HCT116 (cell line): ENCODE measurements at regions not wholly inside any gene's neighbourhood (a gene's known extent, or its start where the extent isn't known, plus 50 kb on each side); places are given as distances from the start of the nearest gene placed in this dataset.

Experiments used
- ATAC-seq: fragments of 200-7000 bp; cut with Tn5 transposase; 2 replicates; pipeline ENCODE4 v1.9.1; 2020; ENCODE audit warnings: mild to moderate bottlenecking, moderate library complexity
- BruUV-seq: library from RNA; stranded (reverse); fragments of 400-500 nt; replicated peaks from 2 replicates; lab custom pipeline; 2021; lab: Mats Ljungman, UMichigan
- CTCF ChIA-PET: fragments of 300-600 bp; sonication (Branson Sonifier 250); formaldehyde crosslinking; loops from one replicate; lab custom pipeline; 2021; ENCODE audit warnings: antibody characterized with exemption; lab: Charles Lee
- POLR2A ChIA-PET: fragments of 300-600, 350-600 bp; sonication (Branson Sonifier 250); formaldehyde crosslinking; loops from one replicate; lab custom pipeline; 2021; ENCODE audit warnings: antibody characterized with exemption; lab: Charles Lee
- RAD21 ChIA-PET, 2 experiments: fragments of 300-600 bp; sonication (Branson Sonifier 250); formaldehyde crosslinking; loops; one replicate each; lab custom pipeline; 2023; ENCODE audit warnings: low total read pairs in 2 of 2; ENCODE audit not compliant: uncharacterized antibody in 2 of 2, unreplicated experiment in 2 of 2, low non-redundant PET in 1 of 2; lab: Charles Lee
- DNase-seq: peaks from one replicate; pipeline ENCODE4 v3.0.0-alpha.2; 2010; ENCODE audit warnings: low read depth, low spot score
- H2AFZ ChIP-seq: fragments of 200-600 bp; shearing (Covaris generic), sonication (generic); 2 replicates; pipeline ENCODE4 v1.6.1; 2017; ENCODE audit warnings: low read depth, mixed run types, mixed read lengths, antibody characterized with exemption, low read length; ENCODE audit not compliant: poor library complexity, severe bottlenecking
- H3K27ac ChIP-seq: 2 replicates; pipeline ENCODE4 v1.5.1; 2012; ENCODE audit warnings: low read depth, low read length
- H3K27me3 ChIP-seq: fragments of 200-600 bp; sonication (generic); 2 replicates; pipeline ENCODE4 v1.6.1; 2016; ENCODE audit warnings: mixed run types, low read length, mixed read lengths; ENCODE audit not compliant: insufficient read depth
- H3K36me3 ChIP-seq, 2 experiments: fragments of 200-500 bp in 1 of 2; fragments of 200-600 bp in 1 of 2; sonication (Bioruptor generic) in 1 of 2; sonication (generic) in 1 of 2; 2 replicates each; pipeline versions ENCODE4 v1.5.1 to v1.6.1; 2014 to 2016; ENCODE audit warnings: low read length in 2 of 2, inconsistent platforms in 1 of 2, mixed read lengths in 1 of 2, mixed run types in 1 of 2; ENCODE audit not compliant: insufficient read depth in 2 of 2, control insufficient read depth in 1 of 2
- H3K4me1 ChIP-seq, 2 experiments: fragments of 200-600 bp in 1 of 2; sonication (generic) in 1 of 2; 2 replicates each; pipeline versions ENCODE4 v1.5.1 to v1.6.1; 2012 to 2017; ENCODE audit warnings: low read length in 2 of 2, inconsistent platforms in 1 of 2, mild to moderate bottlenecking in 1 of 2, mixed read lengths in 1 of 2, mixed run types in 1 of 2, moderate library complexity in 1 of 2; ENCODE audit not compliant: insufficient read depth in 2 of 2, control insufficient read depth in 1 of 2
- H3K4me2 ChIP-seq: fragments of 200-600 bp; sonication (generic); 2 replicates; pipeline ENCODE4 v1.6.1; 2017; ENCODE audit warnings: mixed run types, low read length, mixed read lengths
- H3K4me3 ChIP-seq, 2 experiments: fragments of 200-600 bp in 1 of 2; sonication (generic) in 1 of 2; replicated peaks in 1 of 2; 2 replicates each; pipeline ENCODE4 v1.5.1; 2011 to 2016; ENCODE audit warnings: low read length in 2 of 2, control low read depth in 1 of 2, low read depth in 1 of 2, mild to moderate bottlenecking in 1 of 2, mixed read lengths in 1 of 2, mixed run types in 1 of 2
- H3K79me2 ChIP-seq: fragments of 200-600 bp; sonication (generic); 2 replicates; pipeline ENCODE4 v1.6.1; 2017; ENCODE audit warnings: mild to moderate bottlenecking, mixed run types, low read length, moderate library complexity, mixed read lengths; ENCODE audit not compliant: insufficient read depth
- H3K9ac ChIP-seq: fragments of 200-600 bp; sonication (generic); 2 replicates; pipeline ENCODE4 v1.6.1; 2016; ENCODE audit warnings: low read length, mixed read lengths
- H3K9me2 ChIP-seq: fragments of 200-600 bp; sonication (generic), shearing (Covaris generic); 2 replicates; pipeline ENCODE4 v1.6.1; 2017; ENCODE audit warnings: mixed run types, mild to moderate bottlenecking, moderate library complexity; ENCODE audit not compliant: insufficient read depth
- H3K9me3 ChIP-seq, 2 experiments: fragments of 200-500 bp in 1 of 2; fragments of 200-600 bp in 1 of 2; sonication (Bioruptor generic) in 1 of 2; sonication (generic) in 1 of 2; 2 replicates each; pipeline ENCODE4 v1.6.1; 2014 to 2017; ENCODE audit warnings: low read length in 2 of 2, mixed read lengths in 2 of 2, inconsistent platforms in 1 of 2, low read depth in 1 of 2, mild to moderate bottlenecking in 1 of 2, mixed run types in 1 of 2, moderate library complexity in 1 of 2; ENCODE audit not compliant: control insufficient read depth in 1 of 2, insufficient read depth in 1 of 2
- H4K20me1 ChIP-seq: fragments of 200-600 bp; sonication (generic), shearing (Covaris generic); 2 replicates; pipeline ENCODE4 v1.6.1; 2017; ENCODE audit warnings: mixed run types, mild to moderate bottlenecking, moderate library complexity; ENCODE audit not compliant: insufficient read depth
- EZH2 ChIP-seq: fragments of 200-600 bp; sonication (generic); IDR thresholded peaks from 2 replicates; pipeline ENCODE4 v1.6.1; 2017; ENCODE audit warnings: antibody characterized with exemption, mixed run types
- EZH2phosphoT487 ChIP-seq: fragments of 200-600 bp; IDR thresholded peaks from 2 replicates; pipeline ENCODE4 v1.6.1; 2018; ENCODE audit warnings: antibody characterized with exemption, borderline replicate concordance
- FOSL1 ChIP-seq: IDR thresholded peaks from 2 replicates; pipeline ENCODE4 v1.6.1; 2012; ENCODE audit warnings: low read depth
- JUND ChIP-seq: IDR thresholded peaks from 2 replicates; pipeline ENCODE4 v1.6.1; 2012
- POLR2AphosphoS5 ChIP-seq: IDR thresholded peaks from 2 replicates; pipeline ENCODE4 v1.6.1; 2011; ENCODE audit warnings: mild to moderate bottlenecking, low read depth, low read length, moderate library complexity
- RAD21 ChIP-seq: IDR thresholded peaks from 2 replicates; pipeline ENCODE4 v1.6.1; 2012; ENCODE audit warnings: low read depth, mild to moderate bottlenecking
- SP1 ChIP-seq: IDR thresholded peaks from 2 replicates; pipeline ENCODE4 v1.6.1; 2012; ENCODE audit warnings: low read depth
- SRF ChIP-seq: IDR thresholded peaks from 2 replicates; pipeline ENCODE4 v1.6.1; 2012; ENCODE audit warnings: low read depth
- TCF7L2 ChIP-seq: IDR thresholded peaks from 2 replicates; pipeline ENCODE4 v1.7.0; 2011; ENCODE audit warnings: borderline replicate concordance, inconsistent platforms; ENCODE audit not compliant: insufficient read depth, insufficient read length; ENCODE audit errors: extremely low read depth
- ZNF274 ChIP-seq: fragments of 200-500 bp; sonication (Bioruptor generic); IDR thresholded peaks from 2 replicates; pipeline ENCODE4 v1.6.1; 2014; ENCODE audit warnings: mild to moderate bottlenecking, low read depth, low read length, inconsistent platforms
- intact Hi-C: fragments of 100-400 bp; cut with micrococcal nuclease; formaldehyde crosslinking; loops from 2 replicates; pipeline ENCODE4 v1.10.0; 2022
- TF ChIP-seq, protein P1 (sequence below): IDR thresholded peaks from 2 replicates; pipeline ENCODE4 v1.6.1; 2011; ENCODE audit warnings: mild to moderate bottlenecking, low read length, moderate library complexity; ENCODE audit not compliant: insufficient replicate concordance; ENCODE audit errors: extremely low read depth
- TF ChIP-seq, protein P2 (sequence below): IDR thresholded peaks from 2 replicates; pipeline ENCODE4 v1.6.1; 2012; ENCODE audit warnings: low read depth
- TF ChIP-seq, protein P3 (sequence below): IDR thresholded peaks from 2 replicates; pipeline ENCODE4 v1.6.1; 2012
- TF ChIP-seq, protein P4 (sequence below): IDR thresholded peaks from 2 replicates; pipeline ENCODE4 v1.6.1; 2012

DNA sequence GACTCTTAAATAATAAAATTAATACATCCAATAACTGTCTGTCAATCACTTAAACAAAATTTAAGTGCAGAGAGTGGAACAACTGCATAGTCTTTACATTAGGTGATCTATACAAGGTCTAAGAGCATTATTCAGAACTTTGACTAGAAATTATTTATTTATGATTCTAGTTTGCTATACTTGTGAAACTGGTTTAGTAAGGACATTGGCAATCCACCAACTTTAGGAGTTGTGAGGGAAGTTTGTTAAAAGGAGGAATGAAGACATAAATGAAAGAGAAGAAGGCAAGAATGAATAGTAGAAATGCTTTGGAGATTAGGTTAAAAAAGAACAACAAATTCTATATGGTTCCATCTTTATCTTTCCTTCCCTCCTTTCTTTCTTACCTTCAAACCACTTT, 217.5 kb downstream of the GPD2 start:
- H4K20me1 ChIP-seq, result no peaks in the 10 kb centered on the region
- no peak for TF ChIP-seq FOSL1
- no peak for TF ChIP-seq JUND
- TF ChIP-seq, protein P1, sequence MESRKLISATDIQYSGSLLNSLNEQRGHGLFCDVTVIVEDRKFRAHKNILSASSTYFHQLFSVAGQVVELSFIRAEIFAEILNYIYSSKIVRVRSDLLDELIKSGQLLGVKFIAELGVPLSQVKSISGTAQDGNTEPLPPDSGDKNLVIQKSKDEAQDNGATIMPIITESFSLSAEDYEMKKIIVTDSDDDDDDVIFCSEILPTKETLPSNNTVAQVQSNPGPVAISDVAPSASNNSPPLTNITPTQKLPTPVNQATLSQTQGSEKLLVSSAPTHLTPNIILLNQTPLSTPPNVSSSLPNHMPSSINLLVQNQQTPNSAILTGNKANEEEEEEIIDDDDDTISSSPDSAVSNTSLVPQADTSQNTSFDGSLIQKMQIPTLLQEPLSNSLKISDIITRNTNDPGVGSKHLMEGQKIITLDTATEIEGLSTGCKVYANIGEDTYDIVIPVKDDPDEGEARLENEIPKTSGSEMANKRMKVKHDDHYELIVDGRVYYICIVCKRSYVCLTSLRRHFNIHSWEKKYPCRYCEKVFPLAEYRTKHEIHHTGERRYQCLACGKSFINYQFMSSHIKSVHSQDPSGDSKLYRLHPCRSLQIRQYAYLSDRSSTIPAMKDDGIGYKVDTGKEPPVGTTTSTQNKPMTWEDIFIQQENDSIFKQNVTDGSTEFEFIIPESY, result no peak
- no peak for TF ChIP-seq SP1
- no peak for TF ChIP-seq EZH2
- H3K27ac ChIP-seq, result no peak overlapping the region
- no peak overlapping the region for H2AFZ ChIP-seq
- H3K4me2 ChIP-seq, result no peak overlapping the region
- no peak overlapping the region for H3K4me3 ChIP-seq
- no peaks in the 10 kb centered on the region for H3K79me2 ChIP-seq
- DNase-seq (no peak), ATAC-seq (no peak)
- H3K9me3 ChIP-seq, result no peaks in the 10 kb centered on the region
- no peaks in the 10 kb centered on the region for H3K27me3 ChIP-seq
- ChIA-PET CTCF (no interaction called here), POLR2A (no interaction called here), RAD21 (no interaction called here)
- H3K36me3 ChIP-seq, result no peaks in the 10 kb centered on the region
- no peaks in the 10 kb centered on the region for H3K9me2 ChIP-seq
- BruUV-seq, result no TSS peak
- intact Hi-C loops, result no loop called here
- no peak overlapping the region for H3K9ac ChIP-seq
- no peaks in the 10 kb centered on the region for H3K4me1 ChIP-seq

DNA sequence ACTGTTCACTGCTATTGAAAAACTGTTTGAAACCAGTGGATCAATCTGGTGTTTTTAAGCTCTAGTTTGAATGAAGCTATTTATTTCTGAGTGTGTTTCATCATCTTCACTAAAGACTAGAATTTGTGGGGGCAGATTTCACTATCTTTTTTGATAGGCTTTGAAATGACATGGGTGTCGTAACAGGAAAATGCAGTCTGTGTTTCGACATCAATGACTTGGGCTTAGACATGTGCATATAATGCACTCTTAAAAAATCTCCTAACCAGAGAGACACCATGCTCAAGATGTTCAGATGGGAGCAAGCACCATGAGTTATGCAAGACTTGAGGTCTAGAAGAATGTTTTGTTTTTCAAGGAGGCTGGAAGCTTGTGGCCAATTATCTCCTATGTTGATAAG, 221.6 kb downstream of the GPD2 start:
- POLR2A ChIA-PET, result no interaction called here
- Histone ChIP-seq H3K27ac (no peak overlapping the region), H3K36me3 (no peaks in the 10 kb centered on the region), H3K9me2 (no peaks in the 10 kb centered on the region), H3K4me1 (no peaks in the 10 kb centered on the region), H4K20me1 (no peaks in the 10 kb centered on the region), H3K27me3 (no peaks in the 10 kb centered on the region), H3K79me2 (no peaks in the 10 kb centered on the region), H3K9ac (no peak overlapping the region), H3K9me3 (no peaks in the 10 kb centered on the region), H2AFZ (no peak overlapping the region), H3K4me3 (no peak overlapping the region), H3K4me2 (no peak overlapping the region)
- BruUV-seq, result no TSS peak
- ATAC-seq, result no peak
- DNase-seq, result no peak
- CTCF ChIA-PET, result no interaction called here
- intact Hi-C loops, result no loop called here
- RAD21 ChIA-PET, result no interaction called here
- TF ChIP-seq, protein P2, sequence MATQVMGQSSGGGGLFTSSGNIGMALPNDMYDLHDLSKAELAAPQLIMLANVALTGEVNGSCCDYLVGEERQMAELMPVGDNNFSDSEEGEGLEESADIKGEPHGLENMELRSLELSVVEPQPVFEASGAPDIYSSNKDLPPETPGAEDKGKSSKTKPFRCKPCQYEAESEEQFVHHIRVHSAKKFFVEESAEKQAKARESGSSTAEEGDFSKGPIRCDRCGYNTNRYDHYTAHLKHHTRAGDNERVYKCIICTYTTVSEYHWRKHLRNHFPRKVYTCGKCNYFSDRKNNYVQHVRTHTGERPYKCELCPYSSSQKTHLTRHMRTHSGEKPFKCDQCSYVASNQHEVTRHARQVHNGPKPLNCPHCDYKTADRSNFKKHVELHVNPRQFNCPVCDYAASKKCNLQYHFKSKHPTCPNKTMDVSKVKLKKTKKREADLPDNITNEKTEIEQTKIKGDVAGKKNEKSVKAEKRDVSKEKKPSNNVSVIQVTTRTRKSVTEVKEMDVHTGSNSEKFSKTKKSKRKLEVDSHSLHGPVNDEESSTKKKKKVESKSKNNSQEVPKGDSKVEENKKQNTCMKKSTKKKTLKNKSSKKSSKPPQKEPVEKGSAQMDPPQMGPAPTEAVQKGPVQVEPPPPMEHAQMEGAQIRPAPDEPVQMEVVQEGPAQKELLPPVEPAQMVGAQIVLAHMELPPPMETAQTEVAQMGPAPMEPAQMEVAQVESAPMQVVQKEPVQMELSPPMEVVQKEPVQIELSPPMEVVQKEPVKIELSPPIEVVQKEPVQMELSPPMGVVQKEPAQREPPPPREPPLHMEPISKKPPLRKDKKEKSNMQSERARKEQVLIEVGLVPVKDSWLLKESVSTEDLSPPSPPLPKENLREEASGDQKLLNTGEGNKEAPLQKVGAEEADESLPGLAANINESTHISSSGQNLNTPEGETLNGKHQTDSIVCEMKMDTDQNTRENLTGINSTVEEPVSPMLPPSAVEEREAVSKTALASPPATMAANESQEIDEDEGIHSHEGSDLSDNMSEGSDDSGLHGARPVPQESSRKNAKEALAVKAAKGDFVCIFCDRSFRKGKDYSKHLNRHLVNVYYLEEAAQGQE, result no peak
- no peak for TF ChIP-seq ZNF274
- no peak for TF ChIP-seq TCF7L2
- TF ChIP-seq POLR2AphosphoS5, result no peak
- TF ChIP-seq EZH2phosphoT487, result no peak
- no peak for TF ChIP-seq RAD21
- TF ChIP-seq FOSL1, result no peak
- no peak for TF ChIP-seq JUND
- TF ChIP-seq, protein P3, sequence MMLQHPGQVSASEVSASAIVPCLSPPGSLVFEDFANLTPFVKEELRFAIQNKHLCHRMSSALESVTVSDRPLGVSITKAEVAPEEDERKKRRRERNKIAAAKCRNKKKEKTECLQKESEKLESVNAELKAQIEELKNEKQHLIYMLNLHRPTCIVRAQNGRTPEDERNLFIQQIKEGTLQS, result no peak
- TF ChIP-seq, protein P4, sequence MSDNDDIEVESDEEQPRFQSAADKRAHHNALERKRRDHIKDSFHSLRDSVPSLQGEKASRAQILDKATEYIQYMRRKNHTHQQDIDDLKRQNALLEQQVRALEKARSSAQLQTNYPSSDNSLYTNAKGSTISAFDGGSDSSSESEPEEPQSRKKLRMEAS, result no peak
- no peak for TF ChIP-seq EZH2
- no peak for TF ChIP-seq SRF
